Activated T-helper 2 cell treated with anti-CD3 and anti-CD28 coated beads, Interferon-gamma antibody, Interleukin-2, Interleukin-4, amounts not matched to agents 10 μg/mL and 5 μg/mL and 100 μg/mL, durations not matched to agents 14 hours and 24 hours and 36 hours (primary cell): ENCODE measurements at regions not wholly inside any gene's neighbourhood (a gene's known extent, or its start where the extent isn't known, plus 50 kb on each side); places are given as distances from the start of the nearest gene placed in this dataset.

Source experiments
- DNase-seq: peaks from one replicate; pipeline ENCODE4 v3.0.0; 2021; ENCODE audit warnings: low spot score
- H3K27ac Mint-ChIP-seq: one replicate; pipeline ENCODE4 v1.8.0; 2021; ENCODE audit warnings: mixed read lengths
- H3K27me3 Mint-ChIP-seq: one replicate; pipeline ENCODE4 v1.8.0; 2021; ENCODE audit warnings: low read depth, mixed read lengths
- H3K36me3 Mint-ChIP-seq: one replicate; pipeline ENCODE4 v1.8.0; 2021; ENCODE audit warnings: low read depth, mixed read lengths
- H3K4me1 Mint-ChIP-seq: one replicate; pipeline ENCODE4 v1.8.0; 2021; ENCODE audit warnings: low read depth, mixed read lengths
- H3K4me3 Mint-ChIP-seq: one replicate; pipeline ENCODE4 v1.8.0; 2021; ENCODE audit warnings: low read depth, mild to moderate bottlenecking, moderate library complexity, mixed read lengths
- H3K9me3 Mint-ChIP-seq: one replicate; pipeline ENCODE4 v1.8.0; 2021; ENCODE audit warnings: mixed read lengths
- intact Hi-C: fragments of 100-400 bp; cut with micrococcal nuclease; formaldehyde crosslinking; loops from one replicate; pipeline ENCODE4 v1.15.1; 2023

DNA sequence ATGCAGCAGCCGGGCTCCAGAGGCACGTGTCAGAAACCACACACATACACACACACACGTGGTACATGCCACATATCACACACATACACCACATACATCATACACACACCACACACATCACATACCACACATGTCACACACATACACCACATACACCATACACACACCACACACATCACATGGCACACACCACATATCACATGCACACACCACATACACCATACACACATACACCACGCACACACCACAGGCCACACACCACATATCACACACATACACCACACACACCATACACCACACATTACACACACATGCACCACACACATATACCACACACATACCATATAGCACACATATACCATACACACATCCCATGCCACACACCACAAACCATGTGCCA is 97.5 kb upstream of the PRR5 start:
- no peaks in the 10 kb centered on the region for H3K36me3 Mint-ChIP-seq
- no peak overlapping the region for H3K27ac Mint-ChIP-seq
- H3K9me3 Mint-ChIP-seq = no peaks in the 10 kb centered on the region
- H3K4me3 Mint-ChIP-seq = no peak overlapping the region
- DNase-seq = no peak
- intact Hi-C loops = no loop called here
- H3K4me1 Mint-ChIP-seq = no peaks in the 10 kb centered on the region
- H3K27me3 Mint-ChIP-seq = peaks cover 7% of the 10 kb centered on the region

DNA sequence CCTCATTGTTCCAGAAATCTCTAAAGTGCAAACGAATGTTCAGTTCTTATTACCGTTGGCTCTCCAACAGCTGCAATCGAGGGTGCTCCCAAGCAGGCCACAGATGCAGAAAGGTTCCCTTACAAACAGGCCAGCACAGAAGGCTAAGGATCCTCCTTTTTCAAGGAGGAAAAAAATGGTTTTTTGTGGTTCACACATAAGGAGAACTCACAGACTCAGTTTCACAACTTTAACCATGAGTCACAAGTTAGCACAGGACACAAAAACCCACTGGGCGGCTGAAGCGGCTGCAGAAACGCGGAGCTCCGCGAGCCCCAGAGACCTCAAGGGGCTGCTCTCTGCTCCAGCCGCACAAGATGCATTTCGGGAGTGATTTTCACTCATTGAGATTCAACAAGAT is 98.2 kb upstream of the PRR5 start:
- Mint-ChIP-seq H3K4me1 (no peaks in the 10 kb centered on the region), H3K36me3 (no peaks in the 10 kb centered on the region), H3K27me3 (peaks cover 7% of the 10 kb centered on the region), H3K27ac (no peak overlapping the region), H3K9me3 (no peaks in the 10 kb centered on the region), H3K4me3 (no peak overlapping the region)
- intact Hi-C loops = no loop called here
- no peak for DNase-seq

DNA sequence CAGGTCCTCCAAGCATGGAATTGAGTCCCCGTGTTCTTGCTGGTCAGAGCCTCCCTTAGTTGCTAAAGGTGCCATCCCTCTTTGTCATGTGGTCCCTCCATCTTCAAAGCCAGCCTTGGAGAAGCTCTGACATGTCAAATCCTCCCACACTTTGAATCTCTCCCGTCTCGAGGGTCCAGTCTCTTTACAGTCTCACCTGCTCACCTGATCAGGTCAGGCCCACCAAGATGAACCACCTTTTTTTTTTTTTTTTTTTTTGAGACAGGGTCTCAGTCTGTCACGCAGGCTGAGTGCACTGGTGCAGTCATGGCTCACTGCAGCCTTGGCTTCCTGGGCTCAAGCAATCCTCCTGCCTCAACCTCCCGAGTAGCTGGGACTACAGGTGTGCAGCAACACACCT is 100.3 kb upstream of the PRR5 start:
- no peak overlapping the region for H3K27ac Mint-ChIP-seq
- no peak overlapping the region for H3K4me3 Mint-ChIP-seq
- intact Hi-C loops = no loop called here
- H3K9me3 Mint-ChIP-seq = no peaks in the 10 kb centered on the region
- DNase-seq = no peak
- no peaks in the 10 kb centered on the region for H3K36me3 Mint-ChIP-seq
- H3K4me1 Mint-ChIP-seq = no peaks in the 10 kb centered on the region
- H3K27me3 Mint-ChIP-seq = peaks cover 8% of the 10 kb centered on the region

DNA sequence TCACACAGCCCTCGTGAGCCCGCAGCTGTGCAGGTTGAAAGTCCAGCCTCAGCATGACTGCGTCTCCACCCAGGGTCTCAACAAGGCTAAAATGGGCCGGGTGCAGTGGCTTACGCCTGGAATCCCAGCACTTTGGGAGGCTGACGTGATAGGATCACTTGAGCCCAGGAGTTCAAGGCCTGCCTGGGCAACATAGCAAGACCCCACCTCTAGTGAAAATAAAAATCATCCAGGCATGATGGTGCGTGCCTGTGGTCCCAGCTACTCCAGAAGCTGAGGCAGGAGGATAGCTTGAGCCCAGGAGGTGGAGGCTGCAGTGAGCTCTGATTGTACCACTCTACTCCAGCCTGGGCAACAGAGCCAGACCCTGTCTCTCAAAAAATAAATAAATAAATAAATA is 100.8 kb upstream of the PRR5 start:
- H3K4me1 Mint-ChIP-seq = no peaks in the 10 kb centered on the region
- no peaks in the 10 kb centered on the region for H3K9me3 Mint-ChIP-seq
- intact Hi-C loops = no loop called here
- no peak for DNase-seq
- H3K27me3 Mint-ChIP-seq = peaks cover 11% of the 10 kb centered on the region
- H3K27ac Mint-ChIP-seq = no peak overlapping the region
- no peaks in the 10 kb centered on the region for H3K36me3 Mint-ChIP-seq
- no peak overlapping the region for H3K4me3 Mint-ChIP-seq

DNA sequence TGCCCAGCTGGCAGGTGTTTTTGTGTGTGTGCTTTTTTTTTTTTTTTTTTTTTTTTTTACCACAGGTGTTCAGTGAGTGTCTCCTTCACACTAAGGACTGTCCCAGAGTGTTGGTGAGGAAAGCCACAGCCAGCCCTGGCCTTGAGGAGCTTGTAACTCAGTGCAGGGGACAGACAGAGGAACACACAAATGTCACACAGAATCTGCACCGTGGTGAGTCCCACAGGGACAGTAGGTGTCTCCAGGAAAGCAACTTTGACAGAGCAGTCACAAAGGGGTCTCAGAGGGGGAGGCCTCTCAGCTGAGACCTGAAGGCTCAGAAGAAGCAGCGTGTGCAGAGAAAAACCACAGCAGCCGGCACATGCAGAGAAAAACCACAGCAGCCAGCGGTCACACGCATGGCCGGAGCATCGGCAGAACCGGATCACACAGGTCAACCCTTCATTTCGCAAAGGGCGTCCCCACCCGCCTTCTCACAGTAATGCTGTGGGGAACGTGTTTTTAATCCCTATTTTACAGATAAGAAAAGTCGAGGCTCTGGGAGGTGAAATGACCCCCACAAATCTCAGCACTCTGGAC is 101.7 kb upstream of the PRR5 start:
- Mint-ChIP-seq H3K36me3 (no peaks in the 10 kb centered on the region), H3K27ac (no peak overlapping the region), H3K9me3 (no peaks in the 10 kb centered on the region), H3K27me3 (peaks cover 16% of the 10 kb centered on the region), H3K4me1 (no peaks in the 10 kb centered on the region), H3K4me3 (no peak overlapping the region)
- no peak for DNase-seq
- intact Hi-C loops = no loop called here

DNA sequence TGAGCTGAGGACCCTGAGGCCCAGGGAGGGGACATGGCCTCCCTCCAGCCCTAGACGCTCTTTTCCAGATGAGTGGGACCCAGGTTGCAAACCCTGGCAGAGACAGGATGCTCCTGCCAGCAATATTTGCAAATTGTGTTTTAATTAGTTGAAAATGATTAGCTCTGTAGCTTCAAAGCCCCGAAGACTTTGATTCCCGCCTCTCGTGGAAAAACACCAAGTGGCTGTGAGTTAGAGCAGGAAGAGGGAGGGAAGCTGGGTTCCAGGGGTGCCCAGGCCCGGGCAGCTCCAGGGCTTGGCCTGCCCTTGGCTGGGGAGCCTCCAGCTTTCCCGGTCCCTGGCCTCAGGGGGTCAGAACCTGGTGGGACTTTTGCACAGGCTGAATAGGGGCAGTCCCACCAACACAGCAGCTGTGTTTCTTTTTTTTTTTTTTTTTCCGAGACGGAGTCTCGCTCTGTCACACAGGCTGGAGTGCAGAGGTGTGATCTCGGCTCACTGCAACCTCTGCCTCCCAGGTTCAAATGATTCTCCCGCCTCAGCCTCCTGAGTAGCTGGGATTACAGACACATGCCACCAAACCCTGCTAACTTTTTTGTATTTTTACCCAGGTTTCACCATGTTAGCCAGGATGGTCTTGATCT is 101.6 kb upstream of the RTL6 start:
- no peak for DNase-seq
- H3K27me3 Mint-ChIP-seq = peaks cover 21% of the 10 kb centered on the region
- no peaks in the 10 kb centered on the region for H3K36me3 Mint-ChIP-seq
- no peak overlapping the region for H3K4me3 Mint-ChIP-seq
- intact Hi-C loops = no loop called here
- no peaks in the 10 kb centered on the region for H3K9me3 Mint-ChIP-seq
- H3K4me1 Mint-ChIP-seq = no peaks in the 10 kb centered on the region
- H3K27ac Mint-ChIP-seq = no peak overlapping the region

DNA sequence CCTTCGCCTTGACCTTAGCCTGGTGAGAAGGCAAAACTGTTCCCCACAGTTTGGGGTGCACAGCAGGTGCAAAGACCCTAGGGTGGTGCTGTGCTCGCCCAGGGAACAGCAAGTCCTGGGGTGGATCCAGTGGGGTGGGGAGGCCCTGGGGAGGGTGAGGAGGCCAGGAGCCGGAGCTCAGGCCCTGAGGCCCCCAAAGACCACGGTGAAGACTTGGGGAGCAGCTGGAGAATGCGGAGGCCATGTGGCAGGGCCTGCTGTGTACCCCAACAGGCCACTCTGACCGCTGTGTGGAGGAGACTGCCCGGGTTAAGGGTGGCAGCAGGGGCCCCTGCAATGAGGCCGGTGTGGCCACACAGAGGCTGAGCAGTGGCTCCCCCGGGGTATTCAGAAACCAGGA is 101.1 kb upstream of the RTL6 start:
- no peaks in the 10 kb centered on the region for H3K9me3 Mint-ChIP-seq
- DNase-seq = no peak
- H3K4me3 Mint-ChIP-seq = no peak overlapping the region
- H3K27ac Mint-ChIP-seq = no peak overlapping the region
- no peaks in the 10 kb centered on the region for H3K36me3 Mint-ChIP-seq
- intact Hi-C loops = no loop called here
- H3K4me1 Mint-ChIP-seq = no peaks in the 10 kb centered on the region
- H3K27me3 Mint-ChIP-seq = peaks cover 21% of the 10 kb centered on the region

DNA sequence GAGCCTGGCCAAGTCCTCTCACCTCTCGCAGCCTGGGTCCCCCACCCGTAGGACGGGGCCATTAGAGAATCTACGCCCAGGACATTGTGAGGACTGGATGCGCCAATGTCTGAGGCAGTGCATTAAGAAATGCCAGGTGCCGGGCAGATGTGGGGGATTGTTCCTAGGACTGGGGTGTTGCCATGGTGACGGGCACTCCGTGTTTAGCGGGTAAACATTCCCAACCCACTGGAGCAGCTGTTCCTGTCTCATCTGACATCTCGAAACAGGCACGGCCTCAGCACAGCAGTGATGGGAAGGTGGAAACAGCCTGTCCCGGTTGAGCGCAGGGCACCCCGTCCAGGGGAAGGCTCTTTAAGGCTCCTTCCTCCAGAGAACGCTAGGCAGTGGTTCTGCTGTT is 99.6 kb upstream of the RTL6 start:
- H3K36me3 Mint-ChIP-seq = no peaks in the 10 kb centered on the region
- H3K27me3 Mint-ChIP-seq = peaks cover 21% of the 10 kb centered on the region
- no peak overlapping the region for H3K4me3 Mint-ChIP-seq
- DNase-seq = no peak
- intact Hi-C loops = no loop called here
- H3K9me3 Mint-ChIP-seq = no peaks in the 10 kb centered on the region
- no peak overlapping the region for H3K27ac Mint-ChIP-seq
- no peaks in the 10 kb centered on the region for H3K4me1 Mint-ChIP-seq

DNA sequence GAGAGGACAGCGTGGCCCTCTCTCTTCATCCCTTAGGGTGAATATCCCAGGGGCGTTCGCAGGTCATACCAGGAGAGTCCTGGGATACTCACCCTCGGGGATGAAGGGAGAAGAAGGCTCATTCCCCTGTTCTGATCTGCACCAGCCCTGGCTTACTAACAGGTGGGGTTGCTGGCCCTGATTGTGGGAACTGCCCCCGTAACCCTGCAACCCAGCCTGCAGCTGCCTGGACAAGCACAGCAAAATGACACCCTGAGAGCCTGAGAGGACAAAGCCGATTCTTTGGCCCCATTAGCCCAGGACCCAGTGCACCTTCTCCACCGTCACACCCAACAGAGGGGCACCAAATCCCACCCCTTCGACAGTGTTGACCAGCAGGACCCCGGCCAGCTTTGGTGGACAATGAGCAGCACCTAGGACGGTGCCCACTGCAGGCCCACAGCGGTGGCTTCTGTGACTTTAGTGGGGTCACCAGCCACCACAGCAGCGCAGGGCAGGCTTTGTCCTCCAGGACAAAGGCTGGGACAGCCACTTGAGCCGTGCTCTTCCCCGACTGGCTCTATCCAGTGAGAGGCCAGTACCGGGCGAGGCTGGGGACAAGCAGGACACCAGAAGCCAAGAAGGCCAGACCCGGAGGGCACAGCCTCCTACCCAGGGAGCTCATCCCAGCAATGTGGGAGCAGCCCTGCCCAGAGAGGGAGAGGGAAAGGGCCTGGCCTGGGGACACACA is 98.5 kb upstream of the RTL6 start:
- Mint-ChIP-seq H3K4me3 (no peak overlapping the region), H3K4me1 (no peaks in the 10 kb centered on the region), H3K27me3 (peaks cover 20% of the 10 kb centered on the region), H3K9me3 (no peaks in the 10 kb centered on the region), H3K27ac (no peak overlapping the region), H3K36me3 (no peaks in the 10 kb centered on the region)
- no peak for DNase-seq
- intact Hi-C loops = no loop called here

DNA sequence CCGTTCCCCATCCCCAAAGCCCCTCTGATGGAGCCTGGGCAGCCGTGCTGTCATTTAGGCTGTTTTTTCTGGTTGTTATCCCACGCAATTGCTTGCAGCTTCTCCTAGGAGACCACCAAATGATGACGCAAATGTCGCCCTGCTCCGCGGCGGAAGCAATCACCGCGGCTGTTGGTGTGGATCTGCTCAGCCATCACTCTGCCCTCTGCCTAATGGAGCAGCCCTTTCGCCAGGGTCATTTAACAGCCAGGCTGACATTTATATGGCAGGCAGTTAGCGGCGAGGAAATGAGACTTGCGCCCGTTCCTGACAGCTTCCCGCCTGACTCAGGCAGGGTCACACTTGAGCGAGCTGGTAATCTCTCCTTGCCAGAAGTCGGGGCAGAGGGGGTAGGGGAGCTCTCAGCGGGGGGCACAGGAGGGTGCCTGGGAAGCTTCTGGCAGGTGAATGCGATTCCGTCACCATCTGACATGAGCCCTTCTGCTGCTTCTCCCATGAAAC is 97.9 kb upstream of the RTL6 start:
- Mint-ChIP-seq H3K27me3 (peaks cover 19% of the 10 kb centered on the region), H3K4me1 (no peaks in the 10 kb centered on the region)

DNA sequence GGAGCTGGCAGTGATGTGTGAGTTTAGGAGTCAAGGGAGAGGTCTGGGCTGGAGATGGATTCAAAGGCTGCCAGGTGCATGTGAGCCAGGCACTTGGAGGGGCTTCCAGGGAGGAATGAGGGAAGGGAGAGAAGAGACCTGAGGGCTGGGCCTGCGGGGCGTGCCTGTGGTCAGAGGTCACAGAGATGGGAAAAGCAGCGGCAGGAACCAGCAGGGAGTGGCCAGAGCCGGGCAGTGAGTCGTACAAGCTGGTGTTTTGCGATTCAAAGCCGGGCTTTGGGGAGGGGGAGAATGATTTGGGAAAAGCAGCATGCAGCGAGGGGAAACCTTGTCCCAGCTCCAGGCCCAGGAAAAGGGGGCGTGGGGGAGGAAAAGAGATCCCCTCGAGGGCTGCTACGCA is 96.9 kb upstream of the RTL6 start:
- Mint-ChIP-seq H3K27ac (no peak overlapping the region), H3K4me1 (no peaks in the 10 kb centered on the region), H3K4me3 (no peak overlapping the region)

More for the DNA sequence above, 97.9 kb upstream of the RTL6 start:
- Mint-ChIP-seq H3K36me3 (no peaks in the 10 kb centered on the region), H3K9me3 (no peaks in the 10 kb centered on the region), H3K27ac (no peak overlapping the region), H3K4me3 (no peak overlapping the region)
- DNase-seq = no peak
- intact Hi-C loops = no loop called here

DNA sequence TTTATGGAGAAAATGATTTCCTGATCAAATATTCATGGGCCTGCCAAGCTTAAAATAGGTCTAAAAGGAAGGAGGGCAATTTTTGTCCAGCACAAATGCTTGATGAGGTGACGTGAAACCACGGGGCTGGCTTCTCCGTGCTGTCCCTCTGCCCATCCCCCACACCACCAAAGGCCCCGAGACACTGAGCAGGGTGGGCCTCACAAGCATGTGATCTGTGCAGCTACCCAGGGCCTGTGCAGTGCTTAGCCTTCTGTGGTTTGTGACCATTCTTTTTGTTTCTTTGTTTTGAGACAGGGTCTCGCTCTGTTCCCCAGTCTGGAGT is 94.8 kb upstream of the RTL6 start:
- intact Hi-C loops = no loop called here
- Mint-ChIP-seq H3K27ac (no peak overlapping the region), H3K36me3 (no peaks in the 10 kb centered on the region)

More for the DNA sequence above, 96.9 kb upstream of the RTL6 start:
- DNase-seq = no peak
- intact Hi-C loops = no loop called here
- H3K36me3 Mint-ChIP-seq = no peaks in the 10 kb centered on the region
- no peaks in the 10 kb centered on the region for H3K9me3 Mint-ChIP-seq
- H3K27me3 Mint-ChIP-seq = peaks cover 19% of the 10 kb centered on the region

DNA sequence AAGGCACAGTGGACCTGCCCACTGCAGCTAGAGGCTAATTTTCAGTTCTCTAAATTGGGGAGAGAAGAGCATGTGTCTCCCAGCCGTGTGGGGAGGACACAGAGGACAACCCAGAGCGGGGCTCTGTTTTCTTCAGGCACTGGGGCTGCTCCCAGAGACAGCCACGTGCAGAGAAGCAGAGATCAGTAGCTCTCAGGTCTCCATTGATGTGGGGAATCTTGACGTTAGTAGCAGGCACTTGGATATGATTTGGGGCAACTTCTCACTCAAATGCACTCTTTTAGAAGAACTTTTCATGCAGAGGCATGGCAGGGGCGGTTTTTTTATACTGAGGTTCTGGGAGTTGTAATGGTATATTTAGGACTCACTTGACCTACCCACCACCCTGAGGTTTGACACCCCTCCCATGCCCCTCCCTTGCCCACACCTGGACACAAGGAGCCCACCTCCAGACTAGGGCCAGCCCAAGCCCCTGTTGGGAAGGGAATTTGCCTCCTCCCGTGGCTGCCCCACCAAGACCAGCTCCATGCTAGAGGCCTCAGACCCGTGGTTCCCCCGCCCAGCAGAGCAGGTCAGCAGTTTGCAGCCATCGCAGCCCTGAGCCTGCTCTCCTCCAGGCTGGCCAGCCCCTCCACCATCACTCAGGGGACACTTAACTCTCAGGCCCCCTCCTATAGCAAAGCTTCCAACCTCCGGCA is 94.2 kb upstream of the RTL6 start:
- Mint-ChIP-seq H3K27ac (no peak overlapping the region), H3K9me3 (no peaks in the 10 kb centered on the region), H3K4me3 (no peak overlapping the region), H3K4me1 (no peaks in the 10 kb centered on the region), H3K27me3 (peaks cover 26% of the 10 kb centered on the region), H3K36me3 (no peaks in the 10 kb centered on the region)
- intact Hi-C loops = no loop called here
- DNase-seq = no peak

More for the DNA sequence above, 94.8 kb upstream of the RTL6 start:
- H3K4me1 Mint-ChIP-seq = no peaks in the 10 kb centered on the region
- H3K4me3 Mint-ChIP-seq = no peak overlapping the region
- no peaks in the 10 kb centered on the region for H3K9me3 Mint-ChIP-seq
- DNase-seq = no peak
- peaks cover 22% of the 10 kb centered on the region for H3K27me3 Mint-ChIP-seq
